Endothelial cell (in vitro differentiated cells): ENCODE measurements at regions not wholly inside any gene's neighbourhood (a gene's known extent, or its start where the extent isn't known, plus 50 kb on each side); places are given as distances from the start of the nearest gene placed in this dataset.
"Not testable (repeated sequence)": the region's sequence is repeated elsewhere in the genome, so short reads cannot be mapped to it uniquely, and the experiment has no call there.

Experiments used
- DNase-seq: peaks from one replicate; pipeline ENCODE4 v3.0.0; 2021; ENCODE audit warnings: low spot score
- H3K27ac Mint-ChIP-seq: one replicate; pipeline ENCODE4 v1.8.0; 2021; ENCODE audit warnings: mixed read lengths, inconsistent platforms; ENCODE audit not compliant: unreplicated experiment
- H3K27me3 Mint-ChIP-seq: one replicate; pipeline ENCODE4 v1.8.0; 2021; ENCODE audit warnings: mild to moderate bottlenecking, moderate library complexity, mixed read lengths, inconsistent platforms; ENCODE audit not compliant: unreplicated experiment
- H3K36me3 Mint-ChIP-seq: one replicate; pipeline ENCODE4 v1.8.0; 2021; ENCODE audit warnings: mild to moderate bottlenecking, low read depth, mixed read lengths, inconsistent platforms; ENCODE audit not compliant: unreplicated experiment
- H3K4me1 Mint-ChIP-seq: one replicate; pipeline ENCODE4 v1.8.0; 2021; ENCODE audit warnings: mild to moderate bottlenecking, mixed read lengths, inconsistent platforms; ENCODE audit not compliant: unreplicated experiment
- H3K4me3 Mint-ChIP-seq: one replicate; pipeline ENCODE4 v1.8.0; 2021; ENCODE audit warnings: mild to moderate bottlenecking, mixed read lengths, inconsistent platforms; ENCODE audit not compliant: unreplicated experiment
- H3K9me3 Mint-ChIP-seq: one replicate; pipeline ENCODE4 v1.8.0; 2021; ENCODE audit warnings: mixed read lengths, inconsistent platforms; ENCODE audit not compliant: unreplicated experiment

- not testable (repeated sequence) for H3K9me3 Mint-ChIP-seq, H3K4me1 Mint-ChIP-seq, H3K4me3 Mint-ChIP-seq, H3K36me3 Mint-ChIP-seq, DNase-seq, H3K27me3 Mint-ChIP-seq, H3K27ac Mint-ChIP-seq
Observed at GRCh38 chr1:223951551-223951950, 105.8 kb upstream of the TP53BP2 start.

DNA sequence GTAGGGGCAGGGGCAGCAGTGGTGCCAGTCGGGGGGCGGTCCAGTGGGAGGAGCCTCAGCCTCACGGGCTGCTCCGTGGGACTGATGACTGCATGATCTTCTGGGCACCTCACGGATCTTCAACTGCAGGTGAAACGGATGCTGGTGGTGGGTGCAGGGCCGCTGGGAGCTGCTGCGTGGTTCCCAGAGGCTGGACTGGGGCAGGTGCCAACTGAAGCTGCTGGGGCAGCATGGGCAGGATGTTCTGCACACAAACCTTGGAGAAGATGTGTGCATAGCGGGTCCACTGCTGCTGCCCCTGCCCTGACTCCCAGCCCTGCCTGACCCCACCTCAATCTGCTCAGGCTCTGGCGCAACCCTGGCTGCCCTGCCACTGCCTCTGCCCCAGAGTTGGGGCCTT is 104.2 kb upstream of the TP53BP2 start:
- H3K4me1 Mint-ChIP-seq, H3K9me3 Mint-ChIP-seq, H3K27me3 Mint-ChIP-seq, H3K36me3 Mint-ChIP-seq, H3K4me3 Mint-ChIP-seq, H3K27ac Mint-ChIP-seq, DNase-seq: not testable (repeated sequence)

DNA sequence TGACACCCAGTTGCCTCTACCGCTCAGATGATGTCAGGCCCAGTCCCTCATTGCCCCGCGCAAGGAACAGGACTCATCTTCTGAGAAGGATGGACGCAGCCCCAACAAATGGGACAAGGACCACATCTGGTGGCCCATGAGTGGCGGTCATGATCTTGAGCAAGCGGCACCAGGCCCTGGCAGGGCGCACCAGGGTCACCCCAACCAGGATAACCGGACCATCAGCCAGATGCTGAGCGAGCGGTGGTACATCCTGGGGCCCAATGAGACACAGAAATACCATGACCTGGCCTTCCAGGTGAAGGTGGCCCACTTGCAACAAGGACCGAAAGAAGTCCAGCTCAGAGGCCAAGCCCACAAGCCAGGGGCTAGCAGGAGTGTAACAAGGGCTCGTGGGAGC is 102.3 kb upstream of the TP53BP2 start:
- not testable (repeated sequence) for H3K4me3 Mint-ChIP-seq, H3K4me1 Mint-ChIP-seq, H3K36me3 Mint-ChIP-seq, H3K9me3 Mint-ChIP-seq, H3K27ac Mint-ChIP-seq, H3K27me3 Mint-ChIP-seq, DNase-seq

- H3K4me1 Mint-ChIP-seq, DNase-seq, H3K4me3 Mint-ChIP-seq, H3K27ac Mint-ChIP-seq, H3K9me3 Mint-ChIP-seq, H3K27me3 Mint-ChIP-seq, H3K36me3 Mint-ChIP-seq: not testable (repeated sequence)
Observed at GRCh38 chr1:223936592-223936991, 90.8 kb upstream of the TP53BP2 start.

GRCh38 chr1:223931476-223931875 is 85.7 kb upstream of the TP53BP2 start:
- not testable (repeated sequence) for H3K27ac Mint-ChIP-seq, H3K4me1 Mint-ChIP-seq, H3K4me3 Mint-ChIP-seq, H3K36me3 Mint-ChIP-seq, H3K9me3 Mint-ChIP-seq, DNase-seq, H3K27me3 Mint-ChIP-seq

DNA sequence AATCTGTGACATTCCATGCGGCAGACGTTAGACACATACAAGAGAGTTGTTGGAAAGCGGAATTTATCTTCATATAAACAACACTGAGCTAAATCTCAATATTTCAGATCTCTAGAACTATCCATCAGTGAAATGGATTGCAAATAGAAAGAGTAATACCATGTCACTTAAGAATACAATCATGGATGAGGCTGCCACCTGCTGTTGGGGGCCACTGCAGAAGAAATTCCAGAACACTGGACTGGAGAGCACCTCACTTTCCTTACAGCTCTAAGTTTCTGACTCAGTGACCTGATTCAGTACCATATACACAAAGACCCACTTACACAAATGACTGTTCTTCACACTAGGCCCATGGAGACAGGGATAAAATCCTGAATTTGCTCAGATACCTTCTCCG is 75.1 kb upstream of the TP53BP2 start:
- peak; percentile 31 for DNase-seq
- H3K4me1 Mint-ChIP-seq, H3K27me3 Mint-ChIP-seq, H3K4me3 Mint-ChIP-seq, H3K9me3 Mint-ChIP-seq, H3K27ac Mint-ChIP-seq, H3K36me3 Mint-ChIP-seq: not testable (repeated sequence)

DNA sequence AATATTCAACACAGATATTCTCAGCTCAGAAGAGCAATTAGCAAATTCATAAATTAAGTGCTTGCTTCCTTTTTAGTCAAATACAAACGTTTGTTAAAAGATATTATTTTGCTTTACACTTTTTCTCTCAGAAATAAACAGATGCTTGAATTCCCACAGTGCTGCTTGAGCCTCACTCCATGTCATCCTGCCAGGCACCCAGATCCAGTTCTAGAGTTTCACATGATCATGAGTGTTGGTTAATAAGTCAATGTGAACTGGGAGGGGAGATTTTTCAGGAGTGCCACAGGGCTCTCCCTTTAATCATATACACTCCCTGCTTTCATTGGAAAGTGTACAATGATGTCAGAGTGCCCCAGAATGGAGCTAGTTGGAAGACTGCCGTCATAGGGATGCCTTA is 69.7 kb upstream of the TP53BP2 start:
- not testable (repeated sequence) for H3K27me3 Mint-ChIP-seq, H3K9me3 Mint-ChIP-seq, H3K36me3 Mint-ChIP-seq, H3K27ac Mint-ChIP-seq, DNase-seq, H3K4me1 Mint-ChIP-seq, H3K4me3 Mint-ChIP-seq

DNA sequence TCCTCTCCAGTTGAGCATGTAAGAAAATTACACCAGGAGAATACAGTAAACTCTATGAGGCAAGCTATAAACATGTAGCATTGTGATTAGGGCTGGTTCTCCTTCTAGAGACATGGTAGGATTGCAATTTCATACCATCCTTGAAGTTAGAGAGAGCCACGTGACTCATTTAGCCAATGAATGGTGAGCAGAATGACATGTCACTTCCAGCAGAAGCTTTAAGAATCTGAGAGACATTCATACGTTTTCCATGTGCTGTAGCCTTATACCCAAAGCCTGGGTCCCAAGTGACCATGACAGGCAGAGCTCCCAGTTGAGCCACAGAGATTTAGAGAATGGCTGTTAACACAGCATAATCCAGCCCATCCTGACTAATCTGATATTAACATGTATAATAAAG is 68.0 kb upstream of the TP53BP2 start:
- not testable (repeated sequence) for H3K27me3 Mint-ChIP-seq, H3K36me3 Mint-ChIP-seq, H3K9me3 Mint-ChIP-seq, H3K4me3 Mint-ChIP-seq, DNase-seq, H3K4me1 Mint-ChIP-seq, H3K27ac Mint-ChIP-seq

GRCh38 chr1:223907943-223908587 is 62.3 kb upstream of the TP53BP2 start:
- H3K27ac Mint-ChIP-seq, H3K4me3 Mint-ChIP-seq, DNase-seq, H3K36me3 Mint-ChIP-seq, H3K9me3 Mint-ChIP-seq, H3K27me3 Mint-ChIP-seq, H3K4me1 Mint-ChIP-seq: not testable (repeated sequence)

- not testable (repeated sequence) for H3K27ac Mint-ChIP-seq, H3K36me3 Mint-ChIP-seq, H3K27me3 Mint-ChIP-seq, H3K9me3 Mint-ChIP-seq, H3K4me1 Mint-ChIP-seq, DNase-seq, H3K4me3 Mint-ChIP-seq
Observed at GRCh38 chr1:223903221-223903620, 57.5 kb upstream of the TP53BP2 start.

DNA sequence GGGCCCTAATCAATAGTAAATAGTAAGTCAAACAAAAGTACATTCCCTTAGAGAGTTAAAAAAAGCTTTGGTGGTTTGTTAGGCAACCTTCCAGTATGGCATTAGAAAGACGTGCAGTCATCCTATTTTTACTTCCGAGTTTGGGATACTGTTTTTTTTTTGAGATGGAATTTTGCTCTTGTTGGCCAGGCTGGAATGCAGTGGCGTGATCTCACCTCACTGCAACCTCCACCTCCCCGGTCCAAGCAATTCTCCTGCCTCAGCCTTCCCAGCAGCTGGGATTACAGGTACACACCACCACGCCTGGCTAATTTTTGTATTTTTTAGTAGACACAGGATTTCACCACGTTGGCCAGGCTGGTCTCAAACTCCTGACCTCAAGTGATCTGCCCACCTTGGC is 54.0 kb upstream of the TP53BP2 start:
- not testable (repeated sequence) for H3K4me1 Mint-ChIP-seq, H3K9me3 Mint-ChIP-seq, H3K36me3 Mint-ChIP-seq, DNase-seq, H3K27ac Mint-ChIP-seq, H3K4me3 Mint-ChIP-seq, H3K27me3 Mint-ChIP-seq

- not testable (repeated sequence) for DNase-seq, H3K4me3 Mint-ChIP-seq, H3K9me3 Mint-ChIP-seq, H3K4me1 Mint-ChIP-seq, H3K27ac Mint-ChIP-seq, H3K36me3 Mint-ChIP-seq, H3K27me3 Mint-ChIP-seq
Observed at GRCh38 chr1:223897097-223897496, 51.4 kb upstream of the TP53BP2 start.

DNA sequence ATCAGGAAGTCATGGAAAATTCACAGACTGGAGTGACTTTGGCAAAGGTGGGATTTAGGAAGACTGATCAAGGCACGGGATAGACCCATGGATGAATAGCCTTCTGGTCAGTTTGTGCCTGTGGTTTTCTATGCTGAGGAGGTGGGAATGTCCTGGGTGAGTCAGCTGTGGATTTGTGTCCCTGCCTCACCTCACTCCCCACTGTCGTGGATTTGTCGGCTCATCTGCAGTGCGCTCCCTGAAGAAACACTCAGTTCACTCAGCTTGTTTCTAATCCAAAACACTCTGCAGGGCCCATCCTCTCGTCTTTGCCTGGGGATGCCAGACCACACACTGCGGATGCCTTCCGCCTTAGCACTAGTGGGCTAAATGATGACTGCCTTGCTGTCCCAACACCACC is 50.2 kb upstream of the TP53BP2 start:
- not testable (repeated sequence) for DNase-seq, H3K4me3 Mint-ChIP-seq, H3K9me3 Mint-ChIP-seq, H3K36me3 Mint-ChIP-seq, H3K27ac Mint-ChIP-seq, H3K27me3 Mint-ChIP-seq, H3K4me1 Mint-ChIP-seq
